Esophagus squamous epithelium (tissue), 4 donors: ENCODE measurements at regions not wholly inside any gene's neighbourhood (a gene's known extent, or its start where the extent isn't known, plus 50 kb on each side); places are given as distances from the start of the nearest gene placed in this dataset.

Source experiments
- POLR2A ChIP-seq, 4 donors: fragments of 450-650 bp; IDR thresholded peaks; one replicate each; pipeline ENCODE4 v1.6.1; 2017; ENCODE audit warnings: antibody characterized with exemption in 4 of 4, mild to moderate bottlenecking in 4 of 4, moderate library complexity in 3 of 4
- TF ChIP-seq, protein P1 (sequence below), 6 experiments: fragments of 450-650 bp in 4 of 6; fragments of 200-600 bp in 2 of 6; sonication (generic) in 2 of 6; IDR thresholded peaks; one replicate each; pipeline ENCODE4 v1.5.1; 2016 to 2019; ENCODE audit warnings: antibody characterized with exemption in 6 of 6, mild to moderate bottlenecking in 4 of 6, moderate library complexity in 4 of 6

DNA sequence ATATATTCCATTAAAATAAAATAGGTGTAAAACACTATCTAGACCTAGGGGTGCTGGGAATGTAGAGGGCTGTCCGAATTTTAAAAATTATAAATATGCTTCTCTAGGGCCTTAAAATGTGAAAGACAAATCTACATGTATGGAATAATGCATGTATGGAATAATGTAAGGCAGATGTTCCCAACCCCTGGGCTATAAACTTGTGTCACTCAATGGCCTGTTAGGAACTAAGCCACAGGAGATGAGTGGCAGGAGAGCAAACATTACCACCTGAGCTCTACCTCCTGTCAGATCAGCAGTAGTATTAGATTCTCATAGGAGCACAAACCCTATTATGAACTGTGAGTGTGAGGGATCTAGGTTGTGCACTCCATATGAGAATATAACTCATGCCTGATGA, 482.6 kb upstream of the TGFBR2 start:
- TF ChIP-seq, protein P1, sequence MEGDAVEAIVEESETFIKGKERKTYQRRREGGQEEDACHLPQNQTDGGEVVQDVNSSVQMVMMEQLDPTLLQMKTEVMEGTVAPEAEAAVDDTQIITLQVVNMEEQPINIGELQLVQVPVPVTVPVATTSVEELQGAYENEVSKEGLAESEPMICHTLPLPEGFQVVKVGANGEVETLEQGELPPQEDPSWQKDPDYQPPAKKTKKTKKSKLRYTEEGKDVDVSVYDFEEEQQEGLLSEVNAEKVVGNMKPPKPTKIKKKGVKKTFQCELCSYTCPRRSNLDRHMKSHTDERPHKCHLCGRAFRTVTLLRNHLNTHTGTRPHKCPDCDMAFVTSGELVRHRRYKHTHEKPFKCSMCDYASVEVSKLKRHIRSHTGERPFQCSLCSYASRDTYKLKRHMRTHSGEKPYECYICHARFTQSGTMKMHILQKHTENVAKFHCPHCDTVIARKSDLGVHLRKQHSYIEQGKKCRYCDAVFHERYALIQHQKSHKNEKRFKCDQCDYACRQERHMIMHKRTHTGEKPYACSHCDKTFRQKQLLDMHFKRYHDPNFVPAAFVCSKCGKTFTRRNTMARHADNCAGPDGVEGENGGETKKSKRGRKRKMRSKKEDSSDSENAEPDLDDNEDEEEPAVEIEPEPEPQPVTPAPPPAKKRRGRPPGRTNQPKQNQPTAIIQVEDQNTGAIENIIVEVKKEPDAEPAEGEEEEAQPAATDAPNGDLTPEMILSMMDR (IDR thresholded peaks at IDR 0.05), result no peak
- no peak for TF ChIP-seq POLR2A (IDR thresholded peaks at IDR 0.05)
